ENCODE measurements at regions not wholly inside any gene's neighbourhood (a gene's known extent, or its start where the extent isn't known, plus 50 kb on each side); places are given as distances from the start of the nearest gene placed in this dataset.

- no peak for TF ChIP-seq POLR2AphosphoS5 (IDR thresholded peaks at IDR 0.05; ENCODE audit: low read depth, low read length)
- no peak for TF ChIP-seq POLR2A (IDR thresholded peaks at IDR 0.05; ENCODE audit: low read depth, low read length)
- TF ChIP-seq TAF1 (IDR thresholded peaks at IDR 0.05; ENCODE audit: borderline replicate concordance, low read depth, low read length), result no peak
These were observed 1139.4 kb downstream of the TMEM121 start for GRCh38 chr14:106665814-106666213.
